IMR-90 (cell line): ENCODE measurements at regions not wholly inside any gene's neighbourhood (a gene's known extent, or its start where the extent isn't known, plus 50 kb on each side); places are given as distances from the start of the nearest gene placed in this dataset.

ENCODE experiments used
- ATAC-seq: fragments of 200-7000 bp; cut with Tn5 transposase; 2 replicates; pipeline ENCODE4 v1.9.1; 2020; ENCODE audit warnings: low read depth, mild to moderate bottlenecking, moderate library complexity
- BruUV-seq: library from RNA; stranded (reverse); fragments of 400-500 nt; replicated peaks from 2 replicates; lab custom pipeline; 2021; lab: Mats Ljungman, UMichigan
- CTCF ChIA-PET: fragments of 300-600 bp; formaldehyde crosslinking; extraction: SDS; loops from one replicate; lab custom pipeline; 2021; ENCODE audit warnings: antibody characterized with exemption; lab: Yijun Ruan, JAX
- POLR2A ChIA-PET: fragments of 300-600 bp; sonication (Branson Sonifier 250); formaldehyde crosslinking; loops from one replicate; lab custom pipeline; 2022; ENCODE audit warnings: antibody characterized with exemption; ENCODE audit not compliant: unreplicated experiment; lab: Charles Lee
- DNase-seq: peaks from one replicate; pipeline ENCODE4 v3.0.0; 2013
- H2AFZ ChIP-seq: replicated peaks from 2 replicates; pipeline ENCODE3; 2013; ENCODE audit warnings: low read length, mild to moderate bottlenecking; ENCODE audit not compliant: poor library complexity
- H2AK5ac ChIP-seq: 2 replicates; pipeline ENCODE4 v1.6.1; 2013; ENCODE audit warnings: low read depth, low read length, inconsistent platforms
- H2AK9ac ChIP-seq: replicated peaks from 2 replicates; pipeline ENCODE3; 2013; ENCODE audit warnings: mild to moderate bottlenecking, low read depth, low read length, moderate library complexity; ENCODE audit not compliant: poor library complexity
- H2BK120ac ChIP-seq: 2 replicates; pipeline ENCODE4 v1.6.1; 2013; ENCODE audit warnings: low read depth, low read length, inconsistent platforms
- H2BK15ac ChIP-seq: 3 replicates; pipeline ENCODE4 v1.6.1; 2013; ENCODE audit warnings: low read depth, low read length, inconsistent platforms
- H2BK20ac ChIP-seq: 2 replicates; pipeline ENCODE4 v1.6.1; 2013; ENCODE audit warnings: low read depth, mild to moderate bottlenecking, inconsistent platforms, low read length, moderate library complexity
- H2BK5ac ChIP-seq: 2 replicates; pipeline ENCODE4 v1.6.1; 2013; ENCODE audit warnings: mild to moderate bottlenecking, low read depth, low read length, inconsistent platforms; ENCODE audit not compliant: poor library complexity, severe bottlenecking
- H3K14ac ChIP-seq: replicated peaks from 2 replicates; pipeline ENCODE4 v1.6.1; 2013; ENCODE audit warnings: low read depth, low read length, inconsistent platforms
- H3K18ac ChIP-seq: 2 replicates; pipeline ENCODE4 v1.6.1; 2013; ENCODE audit warnings: low read depth, low read length, control low read depth
- H3K23ac ChIP-seq: 2 replicates; pipeline ENCODE4 v1.6.1; 2013; ENCODE audit warnings: low read depth, low read length, inconsistent platforms
- H3K27ac ChIP-seq: 2 replicates; pipeline ENCODE4 v1.5.1; 2013; ENCODE audit warnings: mild to moderate bottlenecking, control low read depth, low read length; ENCODE audit not compliant: insufficient read depth
- H3K27me3 ChIP-seq: 2 replicates; pipeline ENCODE4 v1.6.1; 2013; ENCODE audit warnings: low read length; ENCODE audit not compliant: control insufficient read depth, insufficient read depth
- H3K36me3 ChIP-seq: 2 replicates; pipeline ENCODE4 v1.6.1; 2013; ENCODE audit warnings: low read length, mixed read lengths; ENCODE audit not compliant: control insufficient read depth, insufficient read depth
- H3K4ac ChIP-seq: 2 replicates; pipeline ENCODE4 v1.6.1; 2013; ENCODE audit warnings: low read depth, low read length, inconsistent platforms
- H3K4me1 ChIP-seq: 2 replicates; pipeline ENCODE4 v1.6.1; 2013; ENCODE audit warnings: low read length, mixed read lengths; ENCODE audit not compliant: control insufficient read depth, insufficient read depth
- H3K4me2 ChIP-seq: 2 replicates; pipeline ENCODE4 v1.6.1; 2013; ENCODE audit warnings: low read depth, mild to moderate bottlenecking, control low read depth, low read length, moderate library complexity
- H3K4me3 ChIP-seq: 2 replicates; pipeline ENCODE4 v1.5.1; 2013; ENCODE audit warnings: low read depth, mild to moderate bottlenecking, control low read depth, low read length, moderate library complexity; ENCODE audit not compliant: insufficient read depth
- H3K56ac ChIP-seq: 2 replicates; pipeline ENCODE4 v1.6.1; 2013; ENCODE audit warnings: low read length, inconsistent platforms; ENCODE audit not compliant: insufficient read depth; ENCODE audit errors: extremely low read depth
- H3K79me1 ChIP-seq, 2 experiments: 2 replicates each; pipeline ENCODE4 v1.6.1; 2013; ENCODE audit warnings: low read length in 2 of 2, inconsistent platforms in 1 of 2, low read depth in 1 of 2
- H3K9ac ChIP-seq: 2 replicates; pipeline ENCODE4 v1.6.1; 2013; ENCODE audit warnings: low read depth, low read length, control low read depth
- H3K9me1 ChIP-seq: 2 replicates; pipeline ENCODE4 v1.6.1; 2013; ENCODE audit warnings: low read length, inconsistent platforms; ENCODE audit not compliant: insufficient read depth
- H3K9me3 ChIP-seq: 2 replicates; pipeline ENCODE4 v1.6.1; 2013; ENCODE audit warnings: low read length; ENCODE audit not compliant: control insufficient read depth, insufficient read depth
- H4K20me1 ChIP-seq: 2 replicates; pipeline ENCODE4 v1.6.1; 2013; ENCODE audit warnings: low read length, inconsistent platforms; ENCODE audit not compliant: insufficient read depth
- H4K5ac ChIP-seq: 2 replicates; pipeline ENCODE4 v1.6.1; 2013; ENCODE audit warnings: mild to moderate bottlenecking, low read depth, low read length, control low read depth
- H4K8ac ChIP-seq, 2 experiments: 2 replicates each; pipeline ENCODE4 v1.6.1; 2013; ENCODE audit warnings: low read depth in 2 of 2, low read length in 2 of 2, control low read depth in 1 of 2, inconsistent platforms in 1 of 2
- H4K91ac ChIP-seq: 2 replicates; pipeline ENCODE4 v1.6.1; 2013; ENCODE audit warnings: low read depth, low read length, inconsistent platforms; ENCODE audit not compliant: insufficient read depth
- BHLHE40 ChIP-seq: fragments of 150-350 bp; IDR thresholded peaks from 2 replicates; pipeline ENCODE4 v1.6.1; 2016; ENCODE audit warnings: mild to moderate bottlenecking, low read depth, low read length
- CHD1 ChIP-seq: IDR thresholded peaks from 2 replicates; pipeline ENCODE4 v1.6.1; 2012; ENCODE audit warnings: low read depth, low read length, improper control_type of control experiment
- MAFK ChIP-seq: IDR thresholded peaks from 2 replicates; pipeline ENCODE4 v1.6.1; 2012; ENCODE audit warnings: low read depth, low read length, improper control_type of control experiment
- MAZ ChIP-seq: IDR thresholded peaks from 2 replicates; pipeline ENCODE4 v1.6.1; 2012; ENCODE audit warnings: low read depth, mild to moderate bottlenecking, low read length, improper control_type of control experiment, moderate library complexity, borderline replicate concordance
- MXI1 ChIP-seq: IDR thresholded peaks from 2 replicates; pipeline ENCODE4 v1.6.1; 2012; ENCODE audit warnings: low read depth, mild to moderate bottlenecking, low read length, moderate library complexity, borderline replicate concordance
- NFE2L2 ChIP-seq: fragments of 150-350 bp; IDR thresholded peaks from 2 replicates; pipeline ENCODE4 v1.6.1; 2016; ENCODE audit warnings: low read depth, mild to moderate bottlenecking, low read length
- POLR2A ChIP-seq: IDR thresholded peaks from 2 replicates; pipeline ENCODE4 v1.6.1; 2012; ENCODE audit warnings: mild to moderate bottlenecking, low read depth, low read length
- RAD21 ChIP-seq: IDR thresholded peaks from 2 replicates; pipeline ENCODE4 v1.6.1; 2012; ENCODE audit warnings: low read length, improper control_type of control experiment
- RCOR1 ChIP-seq: IDR thresholded peaks from 2 replicates; pipeline ENCODE4 v1.6.1; 2012; ENCODE audit warnings: mild to moderate bottlenecking, low read length, improper control_type of control experiment; ENCODE audit not compliant: insufficient replicate concordance
- WGBS, 2 experiments: methylation state at CpG; one replicate each; pipeline versions ENCODE4 v1.1.5 to v1.1.7; 2013; ENCODE audit warnings: missing lambda C conversion rate in 2 of 2; ENCODE audit not compliant: insufficient read length in 1 of 2; ENCODE audit errors: extremely low coverage in 2 of 2; 5-methylcytosine and 5-hydroxymethylcytosine counted together
- dilution Hi-C: fragments of 300-500 bp; cut with HindIII; formaldehyde crosslinking; loops from one replicate; pipeline ENCODE4 v1.14.3; 2018; ENCODE audit warnings: low sequenced_read_pairs; ENCODE audit not compliant: unreplicated experiment
- in situ Hi-C: fragments of 300-500 bp; cut with MboI; formaldehyde crosslinking; loops from 3 replicates; pipeline ENCODE4 v1.14.3; 2019; ENCODE audit warnings: low sequenced_read_pairs, inconsistent platforms, mixed read lengths
- intact Hi-C: fragments of 100-400 bp; cut with micrococcal nuclease; formaldehyde crosslinking; loops from 2 replicates; pipeline ENCODE4 v1.10.0; 2022

DNA sequence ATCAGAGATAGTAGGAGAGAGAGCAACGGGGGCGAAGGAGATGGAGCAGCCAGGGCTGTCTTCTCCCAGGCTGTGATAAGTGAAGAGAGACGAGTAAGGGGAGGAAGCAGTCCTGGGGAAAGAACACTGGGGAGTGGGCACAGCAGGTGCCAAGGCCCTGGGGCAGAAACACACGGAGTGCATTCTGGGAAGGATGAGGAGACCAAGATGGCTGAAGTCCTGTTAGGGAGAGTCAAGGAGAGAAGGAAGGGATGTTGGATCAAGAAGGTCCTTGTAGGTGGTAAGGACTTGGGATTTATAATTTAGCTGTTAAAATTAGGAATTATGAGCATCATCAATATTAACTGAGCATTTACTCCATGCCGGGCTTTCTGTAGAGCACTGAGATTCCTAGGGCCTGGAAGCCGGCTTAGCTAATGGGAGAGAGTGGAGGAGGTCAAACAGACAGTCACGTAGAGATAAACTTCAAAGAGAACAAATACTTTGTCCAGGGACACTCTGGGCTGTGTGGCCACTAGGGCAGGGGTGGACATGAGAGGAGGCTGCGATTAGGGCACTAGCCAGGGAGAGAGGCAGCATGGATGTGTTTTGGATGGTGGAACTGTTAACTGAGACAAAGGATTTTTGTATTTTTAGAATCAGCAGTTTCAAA lies 134.2 kb upstream of the PEG3 start:
- H4K91ac ChIP-seq, result no peak overlapping the region

More for the DNA sequence above, 134.2 kb upstream of the PEG3 start:
- H3K4me2 ChIP-seq, result no peak overlapping the region
- H2BK5ac ChIP-seq, result no peak overlapping the region
- H4K5ac ChIP-seq, result no peak overlapping the region
- no peak overlapping the region for H2BK15ac ChIP-seq
- no peaks in the 10 kb centered on the region for H3K79me1 ChIP-seq
- no peak overlapping the region for H3K56ac ChIP-seq
- no peak overlapping the region for H3K4ac ChIP-seq
- intact Hi-C loops, result no loop called here
- ChIA-PET POLR2A (no interaction called here), CTCF (no interaction called here)
- H3K14ac ChIP-seq, result no peak overlapping the region
- H3K23ac ChIP-seq, result no peak overlapping the region
- no peak overlapping the region for H4K8ac ChIP-seq
- no peak overlapping the region for H2BK120ac ChIP-seq
- in situ Hi-C loops, result no loop called here
- no peak overlapping the region for H3K4me3 ChIP-seq
- ATAC-seq (no peak), DNase-seq (no peak)
- 30% methylated on average over 2 of the region's 8 CpGs; no CpG with 5 or more reads in 1 of the 2 experiments for WGBS, 2 experiments
- H2AK9ac ChIP-seq, result no peak overlapping the region
- dilution Hi-C loops, result no loop called here
- no peak overlapping the region for H3K9ac ChIP-seq
- no peak for TF ChIP-seq MAZ
- no peak for TF ChIP-seq MXI1
- no peak for TF ChIP-seq NFE2L2
- no peak for TF ChIP-seq POLR2A
- no peak for TF ChIP-seq CHD1
- TF ChIP-seq RAD21, result no peak
- no peak for TF ChIP-seq RCOR1
- no peak for TF ChIP-seq BHLHE40
- no peak for TF ChIP-seq MAFK
- H3K4me1 ChIP-seq, result no peaks in the 10 kb centered on the region
- no peak overlapping the region for H3K18ac ChIP-seq
- no peak overlapping the region for H2AK5ac ChIP-seq
- H3K27me3 ChIP-seq, result no peaks in the 10 kb centered on the region
- H4K20me1 ChIP-seq, result no peaks in the 10 kb centered on the region
- no peak overlapping the region for H2BK20ac ChIP-seq
- H3K36me3 ChIP-seq, result no peaks in the 10 kb centered on the region
- no TSS peak for BruUV-seq
- no peak overlapping the region for H2AFZ ChIP-seq
- H3K27ac ChIP-seq, result no peak overlapping the region
- H3K9me1 ChIP-seq, result no peaks in the 10 kb centered on the region
- peaks cover 55% of the 10 kb centered on the region for H3K9me3 ChIP-seq
